ENCODE measurements at regions not wholly inside any gene's neighbourhood (a gene's known extent, or its start where the extent isn't known, plus 50 kb on each side); places are given as distances from the start of the nearest gene placed in this dataset.

DNA sequence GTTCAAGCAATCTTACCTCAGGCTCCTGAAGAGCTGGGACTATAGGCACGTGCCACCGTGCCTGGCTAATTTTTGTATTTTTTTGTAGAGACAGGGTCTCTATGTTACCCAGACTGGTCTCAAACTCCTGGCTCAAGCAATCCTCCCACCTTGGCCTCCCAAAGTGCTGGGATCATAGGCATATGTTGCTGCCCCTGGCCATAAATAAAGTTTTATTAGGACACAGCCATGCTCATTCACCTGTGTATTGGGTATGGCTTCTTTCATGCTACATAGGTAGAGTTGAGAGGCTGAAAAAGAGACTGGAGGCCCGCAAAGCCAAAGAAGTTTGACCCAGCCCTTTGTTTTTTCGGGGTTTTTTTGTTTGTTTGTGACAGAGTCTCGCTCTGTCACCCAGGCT lies 61.7 kb upstream of the NCOR2 start:
- ChIA-PET POLR2A (no interaction called here), CTCF (interaction anchor here (0.7 kb wide), 1 partner anchor 34 kb away, joined by 4 read pairs; no protein-coding TSS in a partner anchor)
- Mint-ChIP-seq H3K27me3 (ENCODE audit: low read depth) (no peaks in the 10 kb centered on the region), H3K9me3 (peaks cover 6% of the 10 kb centered on the region), H3K36me3 (no peaks in the 10 kb centered on the region), H3K27ac (no peak overlapping the region), H3K4me3 (no peak overlapping the region), H3K4me1 (peaks cover 28% of the 10 kb centered on the region)
- ATAC-seq, result no peak
- TF ChIP-seq, protein P1, sequence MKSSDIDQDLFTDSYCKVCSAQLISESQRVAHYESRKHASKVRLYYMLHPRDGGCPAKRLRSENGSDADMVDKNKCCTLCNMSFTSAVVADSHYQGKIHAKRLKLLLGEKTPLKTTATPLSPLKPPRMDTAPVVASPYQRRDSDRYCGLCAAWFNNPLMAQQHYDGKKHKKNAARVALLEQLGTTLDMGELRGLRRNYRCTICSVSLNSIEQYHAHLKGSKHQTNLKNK (CRISPR knock-in tag; IDR thresholded peaks at IDR 0.05), result no peak
- no peak for TF ChIP-seq SMAD3 (CRISPR knock-in tag; IDR thresholded peaks at IDR 0.05; ENCODE audit: borderline replicate concordance)
- no peak for TF ChIP-seq ZNF671 (CRISPR knock-in tag; IDR thresholded peaks at IDR 0.05)
- no peak for TF ChIP-seq ZNF416 (CRISPR knock-in tag; IDR thresholded peaks at IDR 0.05)
- no peak for TF ChIP-seq ZNF263 (CRISPR knock-in tag; IDR thresholded peaks at IDR 0.05; ENCODE audit: low read depth)
- no peak for TF ChIP-seq KAT7 (CRISPR knock-in tag; IDR thresholded peaks at IDR 0.05; ENCODE audit: borderline replicate concordance)
- TF ChIP-seq, protein P2, sequence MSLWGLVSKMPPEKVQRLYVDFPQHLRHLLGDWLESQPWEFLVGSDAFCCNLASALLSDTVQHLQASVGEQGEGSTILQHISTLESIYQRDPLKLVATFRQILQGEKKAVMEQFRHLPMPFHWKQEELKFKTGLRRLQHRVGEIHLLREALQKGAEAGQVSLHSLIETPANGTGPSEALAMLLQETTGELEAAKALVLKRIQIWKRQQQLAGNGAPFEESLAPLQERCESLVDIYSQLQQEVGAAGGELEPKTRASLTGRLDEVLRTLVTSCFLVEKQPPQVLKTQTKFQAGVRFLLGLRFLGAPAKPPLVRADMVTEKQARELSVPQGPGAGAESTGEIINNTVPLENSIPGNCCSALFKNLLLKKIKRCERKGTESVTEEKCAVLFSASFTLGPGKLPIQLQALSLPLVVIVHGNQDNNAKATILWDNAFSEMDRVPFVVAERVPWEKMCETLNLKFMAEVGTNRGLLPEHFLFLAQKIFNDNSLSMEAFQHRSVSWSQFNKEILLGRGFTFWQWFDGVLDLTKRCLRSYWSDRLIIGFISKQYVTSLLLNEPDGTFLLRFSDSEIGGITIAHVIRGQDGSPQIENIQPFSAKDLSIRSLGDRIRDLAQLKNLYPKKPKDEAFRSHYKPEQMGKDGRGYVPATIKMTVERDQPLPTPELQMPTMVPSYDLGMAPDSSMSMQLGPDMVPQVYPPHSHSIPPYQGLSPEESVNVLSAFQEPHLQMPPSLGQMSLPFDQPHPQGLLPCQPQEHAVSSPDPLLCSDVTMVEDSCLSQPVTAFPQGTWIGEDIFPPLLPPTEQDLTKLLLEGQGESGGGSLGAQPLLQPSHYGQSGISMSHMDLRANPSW (CRISPR knock-in tag; conservative IDR thresholded peaks at IDR 0.05; ENCODE audit: low read depth), result no peak
- TF ChIP-seq ZNF396 (CRISPR knock-in tag; IDR thresholded peaks at IDR 0.05; ENCODE audit: borderline replicate concordance), result no peak
- no peak for TF ChIP-seq FOXP1 (CRISPR knock-in tag; IDR thresholded peaks at IDR 0.05; ENCODE audit: borderline replicate concordance)
- TF ChIP-seq, protein P3, sequence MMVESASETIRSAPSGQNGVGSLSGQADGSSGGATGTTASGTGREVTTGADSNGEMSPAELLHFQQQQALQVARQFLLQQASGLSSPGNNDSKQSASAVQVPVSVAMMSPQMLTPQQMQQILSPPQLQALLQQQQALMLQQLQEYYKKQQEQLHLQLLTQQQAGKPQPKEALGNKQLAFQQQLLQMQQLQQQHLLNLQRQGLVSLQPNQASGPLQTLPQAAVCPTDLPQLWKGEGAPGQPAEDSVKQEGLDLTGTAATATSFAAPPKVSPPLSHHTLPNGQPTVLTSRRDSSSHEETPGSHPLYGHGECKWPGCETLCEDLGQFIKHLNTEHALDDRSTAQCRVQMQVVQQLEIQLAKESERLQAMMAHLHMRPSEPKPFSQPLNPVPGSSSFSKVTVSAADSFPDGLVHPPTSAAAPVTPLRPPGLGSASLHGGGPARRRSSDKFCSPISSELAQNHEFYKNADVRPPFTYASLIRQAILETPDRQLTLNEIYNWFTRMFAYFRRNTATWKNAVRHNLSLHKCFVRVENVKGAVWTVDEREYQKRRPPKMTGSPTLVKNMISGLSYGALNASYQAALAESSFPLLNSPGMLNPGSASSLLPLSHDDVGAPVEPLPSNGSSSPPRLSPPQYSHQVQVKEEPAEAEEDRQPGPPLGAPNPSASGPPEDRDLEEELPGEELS (CRISPR knock-in tag; IDR thresholded peaks at IDR 0.05), result no peak
- TF ChIP-seq, protein P4, sequence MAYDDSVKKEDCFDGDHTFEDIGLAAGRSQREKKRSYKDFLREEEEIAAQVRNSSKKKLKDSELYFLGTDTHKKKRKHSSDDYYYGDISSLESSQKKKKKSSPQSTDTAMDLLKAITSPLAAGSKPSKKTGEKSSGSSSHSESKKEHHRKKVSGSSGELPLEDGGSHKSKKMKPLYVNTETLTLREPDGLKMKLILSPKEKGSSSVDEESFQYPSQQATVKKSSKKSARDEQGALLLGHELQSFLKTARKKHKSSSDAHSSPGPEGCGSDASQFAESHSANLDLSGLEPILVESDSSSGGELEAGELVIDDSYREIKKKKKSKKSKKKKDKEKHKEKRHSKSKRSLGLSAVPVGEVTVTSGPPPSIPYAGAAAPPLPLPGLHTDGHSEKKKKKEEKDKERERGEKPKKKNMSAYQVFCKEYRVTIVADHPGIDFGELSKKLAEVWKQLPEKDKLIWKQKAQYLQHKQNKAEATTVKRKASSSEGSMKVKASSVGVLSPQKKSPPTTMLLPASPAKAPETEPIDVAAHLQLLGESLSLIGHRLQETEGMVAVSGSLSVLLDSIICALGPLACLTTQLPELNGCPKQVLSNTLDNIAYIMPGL (CRISPR knock-in tag; IDR thresholded peaks at IDR 0.05), result no peak
- no peak for TF ChIP-seq TEAD4 (CRISPR knock-in tag; IDR thresholded peaks at IDR 0.05)
- no peak for TF ChIP-seq SOX15 (CRISPR knock-in tag; IDR thresholded peaks at IDR 0.05)
- TF ChIP-seq ESRRA (CRISPR knock-in tag; IDR thresholded peaks at IDR 0.05; ENCODE audit: borderline replicate concordance), result no peak
- no peak for TF ChIP-seq CREM (CRISPR knock-in tag; IDR thresholded peaks at IDR 0.05)
- DNase-seq (ENCODE audit: low spot score), result no peak

DNA sequence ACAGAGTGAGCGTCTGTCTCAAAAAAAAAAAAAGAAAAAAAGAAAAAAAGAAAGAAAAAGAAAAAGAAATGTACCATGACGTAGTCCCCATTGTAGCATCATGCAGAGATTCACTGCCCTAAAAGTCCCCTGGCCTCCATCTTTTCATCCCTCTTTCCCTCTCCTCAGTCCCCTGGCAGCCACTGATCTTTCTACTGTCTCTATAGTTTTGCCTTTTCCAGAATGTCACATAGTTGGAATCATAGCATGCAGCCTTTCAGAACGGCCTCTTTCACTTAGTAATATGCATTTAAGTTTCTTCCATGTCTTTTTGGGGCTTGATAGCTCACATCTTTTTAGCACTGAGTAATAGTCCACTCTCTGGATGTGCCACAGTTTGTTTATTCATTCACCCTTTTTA lies 60.5 kb upstream of the NCOR2 start:
- no peak for DNase-seq (ENCODE audit: low spot score)
- no peaks in the 10 kb centered on the region for H3K36me3 Mint-ChIP-seq
- POLR2A ChIA-PET, result interaction anchor here (0.6 kb wide), 1 partner anchor 590 kb away, joined by 3 read pairs; no protein-coding TSS in a partner anchor
- peaks cover 18% of the 10 kb centered on the region for H3K4me1 Mint-ChIP-seq
- CTCF ChIA-PET, result interaction anchor here (0.8 kb wide), 1 partner anchor 23 kb away, joined by 4 read pairs; no protein-coding TSS in a partner anchor
- no peak overlapping the region for H3K4me3 Mint-ChIP-seq
- ATAC-seq, result no peak
- TF ChIP-seq, protein P5, sequence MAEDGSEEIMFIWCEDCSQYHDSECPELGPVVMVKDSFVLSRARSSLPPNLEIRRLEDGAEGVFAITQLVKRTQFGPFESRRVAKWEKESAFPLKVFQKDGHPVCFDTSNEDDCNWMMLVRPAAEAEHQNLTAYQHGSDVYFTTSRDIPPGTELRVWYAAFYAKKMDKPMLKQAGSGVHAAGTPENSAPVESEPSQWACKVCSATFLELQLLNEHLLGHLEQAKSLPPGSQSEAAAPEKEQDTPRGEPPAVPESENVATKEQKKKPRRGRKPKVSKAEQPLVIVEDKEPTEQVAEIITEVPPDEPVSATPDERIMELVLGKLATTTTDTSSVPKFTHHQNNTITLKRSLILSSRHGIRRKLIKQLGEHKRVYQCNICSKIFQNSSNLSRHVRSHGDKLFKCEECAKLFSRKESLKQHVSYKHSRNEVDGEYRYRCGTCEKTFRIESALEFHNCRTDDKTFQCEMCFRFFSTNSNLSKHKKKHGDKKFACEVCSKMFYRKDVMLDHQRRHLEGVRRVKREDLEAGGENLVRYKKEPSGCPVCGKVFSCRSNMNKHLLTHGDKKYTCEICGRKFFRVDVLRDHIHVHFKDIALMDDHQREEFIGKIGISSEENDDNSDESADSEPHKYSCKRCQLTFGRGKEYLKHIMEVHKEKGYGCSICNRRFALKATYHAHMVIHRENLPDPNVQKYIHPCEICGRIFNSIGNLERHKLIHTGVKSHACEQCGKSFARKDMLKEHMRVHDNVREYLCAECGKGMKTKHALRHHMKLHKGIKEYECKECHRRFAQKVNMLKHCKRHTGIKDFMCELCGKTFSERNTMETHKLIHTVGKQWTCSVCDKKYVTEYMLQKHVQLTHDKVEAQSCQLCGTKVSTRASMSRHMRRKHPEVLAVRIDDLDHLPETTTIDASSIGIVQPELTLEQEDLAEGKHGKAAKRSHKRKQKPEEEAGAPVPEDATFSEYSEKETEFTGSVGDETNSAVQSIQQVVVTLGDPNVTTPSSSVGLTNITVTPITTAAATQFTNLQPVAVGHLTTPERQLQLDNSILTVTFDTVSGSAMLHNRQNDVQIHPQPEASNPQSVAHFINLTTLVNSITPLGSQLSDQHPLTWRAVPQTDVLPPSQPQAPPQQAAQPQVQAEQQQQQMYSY (CRISPR knock-in tag; IDR thresholded peaks at IDR 0.05), result no peak
- TF ChIP-seq TCF7 (CRISPR knock-in tag; IDR thresholded peaks at IDR 0.05; ENCODE audit: low read depth), result no peak
- no peak for TF ChIP-seq HMGA2 (CRISPR knock-in tag; IDR thresholded peaks at IDR 0.05)
- no peak for TF ChIP-seq NR1H2 (CRISPR knock-in tag; IDR thresholded peaks at IDR 0.05)
- TF ChIP-seq, protein P6, sequence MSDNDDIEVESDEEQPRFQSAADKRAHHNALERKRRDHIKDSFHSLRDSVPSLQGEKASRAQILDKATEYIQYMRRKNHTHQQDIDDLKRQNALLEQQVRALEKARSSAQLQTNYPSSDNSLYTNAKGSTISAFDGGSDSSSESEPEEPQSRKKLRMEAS (CRISPR knock-in tag; IDR thresholded peaks at IDR 0.05), result no peak
- TF ChIP-seq TEAD1 (CRISPR knock-in tag; IDR thresholded peaks at IDR 0.05), result no peak
- TF ChIP-seq, protein P7, sequence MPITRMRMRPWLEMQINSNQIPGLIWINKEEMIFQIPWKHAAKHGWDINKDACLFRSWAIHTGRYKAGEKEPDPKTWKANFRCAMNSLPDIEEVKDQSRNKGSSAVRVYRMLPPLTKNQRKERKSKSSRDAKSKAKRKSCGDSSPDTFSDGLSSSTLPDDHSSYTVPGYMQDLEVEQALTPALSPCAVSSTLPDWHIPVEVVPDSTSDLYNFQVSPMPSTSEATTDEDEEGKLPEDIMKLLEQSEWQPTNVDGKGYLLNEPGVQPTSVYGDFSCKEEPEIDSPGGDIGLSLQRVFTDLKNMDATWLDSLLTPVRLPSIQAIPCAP (CRISPR knock-in tag; IDR thresholded peaks at IDR 0.05), result no peak
- TF ChIP-seq, protein P8, sequence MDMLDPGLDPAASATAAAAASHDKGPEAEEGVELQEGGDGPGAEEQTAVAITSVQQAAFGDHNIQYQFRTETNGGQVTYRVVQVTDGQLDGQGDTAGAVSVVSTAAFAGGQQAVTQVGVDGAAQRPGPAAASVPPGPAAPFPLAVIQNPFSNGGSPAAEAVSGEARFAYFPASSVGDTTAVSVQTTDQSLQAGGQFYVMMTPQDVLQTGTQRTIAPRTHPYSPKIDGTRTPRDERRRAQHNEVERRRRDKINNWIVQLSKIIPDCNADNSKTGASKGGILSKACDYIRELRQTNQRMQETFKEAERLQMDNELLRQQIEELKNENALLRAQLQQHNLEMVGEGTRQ (CRISPR knock-in tag; IDR thresholded peaks at IDR 0.05), result no peak
- H3K9me3 Mint-ChIP-seq, result peaks cover 6% of the 10 kb centered on the region
- no peaks in the 10 kb centered on the region for H3K27me3 Mint-ChIP-seq (ENCODE audit: low read depth)
- no peak overlapping the region for H3K27ac Mint-ChIP-seq

All from WTC11 (cell line).